Thoracic aorta (tissue), 2 donors: ENCODE measurements at regions not wholly inside any gene's neighbourhood (a gene's known extent, or its start where the extent isn't known, plus 50 kb on each side); places are given as distances from the start of the nearest gene placed in this dataset.

Experiments used
- ATAC-seq: fragments of 150-250 bp; one replicate; pipeline ENCODE4 v1.8.0; 2017; ENCODE audit warnings: low read depth; ENCODE audit not compliant: insufficient number of reproducible peaks, low FRiP score
- DNase-seq: peaks from one replicate; pipeline ENCODE4 v3.0.0-alpha.2; 2020; ENCODE audit warnings: low spot score
- H3K27ac ChIP-seq, 2 donors: fragments of 200-600 bp; sonication (generic); 1 replicate in 1 of 2; 2 replicates in 1 of 2; pipeline ENCODE4 v1.5.1; 2016; ENCODE audit warnings: mild to moderate bottlenecking in 2 of 2, moderate library complexity in 2 of 2
- H3K27me3 ChIP-seq: fragments of 200-600 bp; sonication (generic); replicated peaks from 2 replicates; pipeline ENCODE4 v1.6.0; 2016; ENCODE audit warnings: mild to moderate bottlenecking; ENCODE audit not compliant: insufficient read depth
- H3K36me3 ChIP-seq: fragments of 200-600 bp; sonication (generic); one replicate; pipeline ENCODE4 v1.5.1; 2016
- H3K4me1 ChIP-seq, 2 donors: fragments of 200-600 bp; sonication (generic); 1 replicate in 1 of 2; 2 replicates in 1 of 2; pipeline versions ENCODE4 v1.5.1 to v1.6.0; 2016; ENCODE audit warnings: low read depth in 2 of 2, mild to moderate bottlenecking in 1 of 2; ENCODE audit not compliant: control insufficient read depth in 1 of 2
- H3K4me3 ChIP-seq: fragments of 200-600 bp; sonication (generic); 2 replicates; pipeline ENCODE4 v1.5.1; 2016; ENCODE audit warnings: mild to moderate bottlenecking
- H3K9me3 ChIP-seq: fragments of 200-600 bp; sonication (generic); 2 replicates; pipeline ENCODE4 v1.5.1; 2016
- TF ChIP-seq, protein P1 (sequence below): fragments of 200-600 bp; sonication (generic); IDR thresholded peaks from one replicate; pipeline ENCODE4 v1.5.1; 2019; ENCODE audit warnings: antibody characterized with exemption

DNA sequence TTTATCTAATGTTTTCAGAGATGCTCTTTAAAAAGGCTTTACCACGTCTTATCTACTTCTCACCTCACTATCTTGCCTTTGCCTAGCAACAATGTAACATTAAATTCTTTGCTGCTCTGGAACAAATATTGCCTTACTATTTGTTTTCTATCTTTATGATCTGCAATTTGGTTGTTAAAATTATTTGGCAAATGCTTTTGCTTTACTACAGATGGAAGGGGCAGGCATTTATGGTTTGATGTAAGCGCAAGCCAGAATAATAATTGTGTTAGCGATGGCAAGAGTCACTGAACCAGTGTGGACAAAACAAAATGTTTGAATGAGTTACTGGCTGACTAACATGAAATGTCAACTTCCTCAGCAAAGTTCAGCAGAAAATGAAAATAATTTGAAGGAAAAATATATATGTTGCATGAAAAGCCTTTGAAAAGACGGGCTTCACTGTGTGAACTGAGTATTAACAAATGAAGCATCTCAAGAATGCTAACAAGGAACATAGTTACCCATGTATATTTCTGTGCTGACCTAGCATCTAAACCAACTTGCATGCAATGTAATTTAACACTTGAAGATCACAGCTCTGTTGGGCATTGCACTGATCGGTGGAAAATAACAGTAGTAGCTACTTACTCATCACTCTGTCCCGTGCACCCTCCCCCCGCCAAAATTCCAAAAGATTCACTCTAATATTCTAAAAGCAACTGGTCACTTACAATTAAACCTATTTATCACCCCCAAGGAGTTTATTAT is 454.0 kb upstream of the ARHGEF26 start:
- Histone ChIP-seq H3K4me3 (no peak overlapping the region), H3K4me1 (no peaks in the 10 kb centered on the region), H3K36me3 (no peaks in the 10 kb centered on the region), H3K27ac (no peak overlapping the region), H3K9me3 (no peaks in the 10 kb centered on the region), H3K27me3 (no peaks in the 10 kb centered on the region)
- ATAC-seq (no peak), DNase-seq (no peak)
- TF ChIP-seq, protein P1, sequence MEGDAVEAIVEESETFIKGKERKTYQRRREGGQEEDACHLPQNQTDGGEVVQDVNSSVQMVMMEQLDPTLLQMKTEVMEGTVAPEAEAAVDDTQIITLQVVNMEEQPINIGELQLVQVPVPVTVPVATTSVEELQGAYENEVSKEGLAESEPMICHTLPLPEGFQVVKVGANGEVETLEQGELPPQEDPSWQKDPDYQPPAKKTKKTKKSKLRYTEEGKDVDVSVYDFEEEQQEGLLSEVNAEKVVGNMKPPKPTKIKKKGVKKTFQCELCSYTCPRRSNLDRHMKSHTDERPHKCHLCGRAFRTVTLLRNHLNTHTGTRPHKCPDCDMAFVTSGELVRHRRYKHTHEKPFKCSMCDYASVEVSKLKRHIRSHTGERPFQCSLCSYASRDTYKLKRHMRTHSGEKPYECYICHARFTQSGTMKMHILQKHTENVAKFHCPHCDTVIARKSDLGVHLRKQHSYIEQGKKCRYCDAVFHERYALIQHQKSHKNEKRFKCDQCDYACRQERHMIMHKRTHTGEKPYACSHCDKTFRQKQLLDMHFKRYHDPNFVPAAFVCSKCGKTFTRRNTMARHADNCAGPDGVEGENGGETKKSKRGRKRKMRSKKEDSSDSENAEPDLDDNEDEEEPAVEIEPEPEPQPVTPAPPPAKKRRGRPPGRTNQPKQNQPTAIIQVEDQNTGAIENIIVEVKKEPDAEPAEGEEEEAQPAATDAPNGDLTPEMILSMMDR = no peak

DNA sequence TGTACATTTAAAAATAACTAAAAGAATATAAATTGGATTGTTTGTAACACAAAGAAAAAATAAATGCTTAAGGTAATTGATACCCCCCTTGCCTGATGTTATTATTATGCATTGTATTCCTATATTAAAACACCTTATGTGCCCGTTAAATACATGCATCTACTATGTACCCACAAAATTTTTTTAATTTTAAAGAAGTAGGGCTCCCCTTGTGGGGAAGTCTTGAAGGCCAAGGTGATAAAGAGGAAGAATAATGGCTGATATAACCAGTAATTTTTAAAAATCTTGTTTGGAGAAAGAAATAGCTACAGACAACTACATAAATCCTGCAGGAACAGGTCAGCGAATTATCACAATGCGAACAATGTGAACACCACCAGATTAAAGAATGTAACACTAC is 451.7 kb upstream of the ARHGEF26 start:
- TF ChIP-seq, protein P1 = no peak
- Histone ChIP-seq H3K4me3 (no peak overlapping the region), H3K27ac (no peak overlapping the region), H3K36me3 (no peaks in the 10 kb centered on the region), H3K4me1 (no peaks in the 10 kb centered on the region), H3K9me3 (no peaks in the 10 kb centered on the region), H3K27me3 (no peaks in the 10 kb centered on the region)
- ATAC-seq (no peak), DNase-seq (no peak)

DNA sequence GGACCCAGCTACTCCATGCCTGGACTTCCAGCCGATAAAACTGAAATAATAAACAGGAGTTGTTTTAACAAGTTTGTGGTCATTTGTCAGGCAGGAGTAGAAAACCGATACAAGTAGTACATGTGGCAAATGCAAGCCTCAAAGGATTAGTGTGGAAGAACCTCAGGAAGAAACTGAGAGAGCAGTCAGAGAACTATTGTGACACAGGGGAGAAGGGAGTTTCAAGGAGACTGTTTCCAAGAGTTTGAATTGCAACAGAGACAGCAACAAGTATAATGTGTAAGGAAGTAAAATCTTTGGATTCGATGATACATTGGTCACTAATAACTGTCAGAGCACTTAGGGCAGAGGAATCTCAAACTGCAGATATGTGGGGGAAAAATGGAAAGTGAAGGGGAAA is 450.6 kb upstream of the ARHGEF26 start:
- Histone ChIP-seq H3K36me3 (no peaks in the 10 kb centered on the region), H3K4me3 (no peak overlapping the region), H3K27ac (no peak overlapping the region), H3K9me3 (no peaks in the 10 kb centered on the region), H3K4me1 (no peaks in the 10 kb centered on the region), H3K27me3 (no peaks in the 10 kb centered on the region)
- no peak for DNase-seq
- ATAC-seq = no peak
- TF ChIP-seq, protein P1 = no peak

DNA sequence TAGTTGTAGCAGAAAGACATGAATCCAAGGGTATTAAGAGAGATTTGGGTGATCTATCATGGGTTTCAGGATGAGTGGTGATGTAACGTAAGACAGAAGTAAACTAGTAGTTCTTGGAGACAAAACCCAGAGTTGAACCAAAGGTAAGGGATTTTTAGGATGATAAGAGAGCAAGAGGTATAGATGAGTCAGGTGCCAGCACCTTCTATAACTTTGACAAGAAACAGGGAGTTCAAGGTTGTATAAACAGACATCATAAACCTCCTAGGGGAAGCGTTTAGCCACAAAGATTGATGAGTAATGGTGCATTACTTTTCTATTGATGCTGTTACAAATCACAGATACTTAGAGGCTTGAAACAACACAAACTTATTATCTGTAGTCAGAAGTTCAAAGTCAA is 447.3 kb upstream of the ARHGEF26 start:
- Histone ChIP-seq H3K27me3 (no peaks in the 10 kb centered on the region), H3K27ac (no peak overlapping the region), H3K4me1 (no peaks in the 10 kb centered on the region), H3K4me3 (no peak overlapping the region), H3K9me3 (no peaks in the 10 kb centered on the region), H3K36me3 (no peaks in the 10 kb centered on the region)
- DNase-seq (no peak), ATAC-seq (no peak)
- TF ChIP-seq, protein P1 = no peak

DNA sequence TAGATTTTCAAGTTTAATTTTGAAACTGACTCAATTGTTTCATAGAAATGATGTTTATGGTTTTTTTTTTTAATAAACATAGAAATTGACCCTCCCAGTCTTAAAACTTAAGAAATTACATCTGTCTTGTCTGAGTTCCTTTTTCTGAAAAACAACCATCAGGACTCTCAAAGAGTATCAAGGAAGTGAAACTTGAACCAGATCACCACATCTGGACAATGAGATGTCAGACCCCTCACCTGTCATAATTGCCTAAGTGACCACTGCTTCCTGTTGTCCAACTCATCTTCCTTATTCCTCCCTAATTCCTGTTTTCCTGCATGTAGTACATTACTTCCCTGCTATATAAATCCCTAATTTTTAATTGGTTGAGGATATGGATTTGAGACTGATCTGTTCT is 441.5 kb upstream of the ARHGEF26 start:
- TF ChIP-seq, protein P1 = no peak
- DNase-seq (no peak), ATAC-seq (no peak)
- Histone ChIP-seq H3K4me3 (no peak overlapping the region), H3K9me3 (no peaks in the 10 kb centered on the region), H3K27me3 (no peaks in the 10 kb centered on the region), H3K4me1 (no peaks in the 10 kb centered on the region), H3K36me3 (no peaks in the 10 kb centered on the region), H3K27ac (no peak overlapping the region)
